ENCODE measurements at regions not wholly inside any gene's neighbourhood (a gene's known extent, or its start where the extent isn't known, plus 50 kb on each side); places are given as distances from the start of the nearest gene placed in this dataset.

- Histone ChIP-seq H3K36me3 (ENCODE audit: insufficient read depth, low read length) (no peaks in the 10 kb centered on the region), H3K4me2 (ENCODE audit: low read length) (no peak overlapping the region), H3K4me1 (ENCODE audit: control insufficient read depth, insufficient read depth, low read length) (peaks cover 13% of the 10 kb centered on the region), H3K27me3 (ENCODE audit: control insufficient read depth, insufficient read depth, low read length) (no peaks in the 10 kb centered on the region), H3K9ac (ENCODE audit: low read depth, low read length) (no peak overlapping the region), H3K9me3 (replicated peaks; ENCODE audit: low read length) (no peaks in the 10 kb centered on the region), H3K4me3 (ENCODE audit: low read length) (no peak overlapping the region)
Measured at GRCh38 chr2:185990861-185991525, 252.4 kb downstream of the FSIP2 start.

DNA sequence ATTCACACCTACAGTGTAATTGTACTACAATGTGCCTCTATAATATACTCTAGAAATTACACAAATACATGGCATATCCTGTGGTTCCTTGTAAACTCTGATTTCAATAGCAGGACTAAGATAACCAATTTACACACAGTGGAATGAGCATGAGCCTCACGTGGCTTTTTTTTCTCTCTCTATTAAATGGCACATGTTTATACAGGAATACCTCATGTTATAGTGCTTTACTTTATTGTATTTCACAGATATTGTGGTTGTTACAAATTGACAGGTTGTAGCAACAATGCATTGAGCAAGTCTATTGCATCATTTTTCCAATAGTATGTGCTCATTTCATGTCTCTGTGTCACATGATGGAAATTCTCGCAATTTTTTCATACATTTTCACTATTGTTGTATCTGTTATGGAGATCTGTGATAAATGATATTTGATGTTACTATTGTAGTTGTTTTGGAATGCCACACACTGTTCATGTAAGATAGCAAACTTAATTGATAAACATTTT lies 260.0 kb downstream of the FSIP2 start:
- Histone ChIP-seq H3K4me2 (ENCODE audit: low read length) (no peak overlapping the region), H3K4me3 (ENCODE audit: low read length) (no peak overlapping the region), H3K36me3 (ENCODE audit: insufficient read depth, low read length) (no peaks in the 10 kb centered on the region), H3K9me3 (replicated peaks; ENCODE audit: low read length) (no peaks in the 10 kb centered on the region), H3K9ac (ENCODE audit: low read depth, low read length) (no peak overlapping the region), H3K27me3 (ENCODE audit: control insufficient read depth, insufficient read depth, low read length) (no peaks in the 10 kb centered on the region), H3K4me1 (ENCODE audit: control insufficient read depth, insufficient read depth, low read length) (no peaks in the 10 kb centered on the region)

GRCh38 chr2:186009341-186009740 lies 270.7 kb downstream of the FSIP2 start:
- Histone ChIP-seq H3K36me3 (ENCODE audit: insufficient read depth, low read length) (no peaks in the 10 kb centered on the region), H3K27me3 (ENCODE audit: control insufficient read depth, insufficient read depth, low read length) (no peaks in the 10 kb centered on the region), H3K4me1 (ENCODE audit: control insufficient read depth, insufficient read depth, low read length) (no peaks in the 10 kb centered on the region), H3K9me3 (replicated peaks; ENCODE audit: low read length) (no peaks in the 10 kb centered on the region), H3K4me2 (ENCODE audit: low read length) (no peak overlapping the region), H3K9ac (ENCODE audit: low read depth, low read length) (no peak overlapping the region), H3K4me3 (ENCODE audit: low read length) (no peak overlapping the region)

GRCh38 chr2:186017278-186017677 lies 278.7 kb downstream of the FSIP2 start:
- Histone ChIP-seq H3K27me3 (ENCODE audit: control insufficient read depth, insufficient read depth, low read length) (no peaks in the 10 kb centered on the region), H3K9ac (ENCODE audit: low read depth, low read length) (no peak overlapping the region), H3K4me3 (ENCODE audit: low read length) (no peak overlapping the region), H3K4me2 (ENCODE audit: low read length) (no peak overlapping the region), H3K36me3 (ENCODE audit: insufficient read depth, low read length) (no peaks in the 10 kb centered on the region), H3K4me1 (ENCODE audit: control insufficient read depth, insufficient read depth, low read length) (no peaks in the 10 kb centered on the region), H3K9me3 (replicated peaks; ENCODE audit: low read length) (no peaks in the 10 kb centered on the region)

DNA sequence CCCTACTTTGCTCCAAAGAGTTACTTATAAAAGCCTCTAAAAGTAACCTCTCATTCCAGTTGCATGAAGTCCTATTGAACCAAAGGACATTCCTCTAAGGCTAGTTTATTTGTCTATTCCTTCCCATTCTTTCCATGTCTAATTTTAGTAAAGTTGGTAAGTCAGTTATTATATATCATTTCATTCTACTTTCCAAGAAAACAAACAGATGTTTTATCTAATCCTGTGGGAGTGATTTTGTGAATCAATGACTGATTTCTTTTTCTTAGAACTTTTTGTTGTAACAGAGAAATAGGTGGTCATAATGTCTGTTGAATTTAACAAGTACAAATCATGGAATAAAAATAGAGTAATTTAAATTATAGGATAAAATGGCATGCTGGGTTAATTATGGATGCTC lies 286.3 kb downstream of the FSIP2 start:
- Histone ChIP-seq H3K27me3 (ENCODE audit: control insufficient read depth, insufficient read depth, low read length) (no peaks in the 10 kb centered on the region), H3K9ac (ENCODE audit: low read depth, low read length) (no peak overlapping the region), H3K4me1 (ENCODE audit: control insufficient read depth, insufficient read depth, low read length) (no peaks in the 10 kb centered on the region), H3K4me2 (ENCODE audit: low read length) (no peak overlapping the region), H3K4me3 (ENCODE audit: low read length) (no peak overlapping the region), H3K36me3 (ENCODE audit: insufficient read depth, low read length) (no peaks in the 10 kb centered on the region), H3K9me3 (replicated peaks; ENCODE audit: low read length) (no peaks in the 10 kb centered on the region)

DNA sequence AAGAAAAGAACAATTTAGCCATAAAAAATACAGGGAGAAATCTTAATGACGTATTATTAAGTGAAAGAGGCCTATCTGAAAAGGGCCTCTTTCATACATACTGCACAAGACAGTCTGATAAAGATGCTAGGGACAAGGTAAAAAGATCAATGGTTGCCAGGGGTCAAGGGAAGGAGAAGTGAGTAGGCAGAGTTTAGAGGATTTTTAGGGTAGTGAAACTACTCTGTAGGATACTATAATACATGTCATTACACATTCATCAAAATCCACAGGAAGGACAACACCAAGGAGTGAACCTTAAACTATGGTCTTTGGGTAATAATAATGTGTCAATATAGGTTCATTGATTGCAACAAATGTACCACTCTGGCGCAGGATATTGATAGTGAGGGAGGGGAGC lies 289.3 kb downstream of the FSIP2 start:
- Histone ChIP-seq H3K4me1 (ENCODE audit: control insufficient read depth, insufficient read depth, low read length) (no peaks in the 10 kb centered on the region), H3K9ac (ENCODE audit: low read depth, low read length) (no peak overlapping the region), H3K4me2 (ENCODE audit: low read length) (no peak overlapping the region), H3K36me3 (ENCODE audit: insufficient read depth, low read length) (no peaks in the 10 kb centered on the region), H3K4me3 (ENCODE audit: low read length) (no peak overlapping the region), H3K9me3 (replicated peaks; ENCODE audit: low read length) (no peaks in the 10 kb centered on the region), H3K27me3 (ENCODE audit: control insufficient read depth, insufficient read depth, low read length) (no peaks in the 10 kb centered on the region)

GRCh38 chr2:186031229-186031628 lies 292.6 kb downstream of the FSIP2 start:
- Histone ChIP-seq H3K4me1 (ENCODE audit: control insufficient read depth, insufficient read depth, low read length) (no peaks in the 10 kb centered on the region), H3K4me2 (ENCODE audit: low read length) (no peak overlapping the region), H3K9ac (ENCODE audit: low read depth, low read length) (no peak overlapping the region), H3K4me3 (ENCODE audit: low read length) (no peak overlapping the region), H3K27me3 (ENCODE audit: control insufficient read depth, insufficient read depth, low read length) (no peaks in the 10 kb centered on the region), H3K9me3 (replicated peaks; ENCODE audit: low read length) (no peaks in the 10 kb centered on the region), H3K36me3 (ENCODE audit: insufficient read depth, low read length) (no peaks in the 10 kb centered on the region)

DNA sequence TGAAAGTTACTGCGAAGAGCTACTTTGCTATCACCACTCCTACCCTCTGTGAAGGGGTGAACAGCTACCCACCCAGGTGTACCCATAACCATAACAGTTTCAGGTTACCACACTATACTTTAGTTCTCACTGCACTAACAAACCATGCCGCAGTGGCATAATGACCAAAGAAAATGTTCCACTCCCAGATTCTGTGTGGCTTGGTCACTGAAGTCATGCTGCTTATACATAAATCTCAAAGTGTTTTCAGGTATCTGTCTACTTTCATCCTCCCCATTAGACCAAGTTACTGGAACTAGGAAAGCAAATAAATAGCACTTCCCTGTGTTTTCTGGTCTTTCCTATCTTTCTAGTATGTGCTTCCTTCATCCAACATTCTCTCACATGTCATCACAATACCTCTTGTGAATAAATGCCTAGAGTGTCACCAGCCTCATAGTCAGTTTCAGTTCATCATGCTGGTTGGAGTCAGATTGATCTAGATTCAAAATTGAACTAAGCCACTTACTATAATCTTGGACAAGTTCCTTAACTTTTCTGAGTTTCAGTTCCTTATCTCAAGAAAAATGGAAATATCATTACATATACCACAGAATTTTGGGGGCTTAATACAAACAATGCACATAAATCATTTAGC lies 293.6 kb downstream of the FSIP2 start:
- Histone ChIP-seq H3K4me2 (ENCODE audit: low read length) (no peak overlapping the region), H3K27me3 (ENCODE audit: control insufficient read depth, insufficient read depth, low read length) (no peaks in the 10 kb centered on the region), H3K9me3 (replicated peaks; ENCODE audit: low read length) (no peaks in the 10 kb centered on the region), H3K9ac (ENCODE audit: low read depth, low read length) (no peak overlapping the region), H3K36me3 (ENCODE audit: insufficient read depth, low read length) (no peaks in the 10 kb centered on the region), H3K4me3 (ENCODE audit: low read length) (no peak overlapping the region), H3K4me1 (ENCODE audit: control insufficient read depth, insufficient read depth, low read length) (no peaks in the 10 kb centered on the region)

DNA sequence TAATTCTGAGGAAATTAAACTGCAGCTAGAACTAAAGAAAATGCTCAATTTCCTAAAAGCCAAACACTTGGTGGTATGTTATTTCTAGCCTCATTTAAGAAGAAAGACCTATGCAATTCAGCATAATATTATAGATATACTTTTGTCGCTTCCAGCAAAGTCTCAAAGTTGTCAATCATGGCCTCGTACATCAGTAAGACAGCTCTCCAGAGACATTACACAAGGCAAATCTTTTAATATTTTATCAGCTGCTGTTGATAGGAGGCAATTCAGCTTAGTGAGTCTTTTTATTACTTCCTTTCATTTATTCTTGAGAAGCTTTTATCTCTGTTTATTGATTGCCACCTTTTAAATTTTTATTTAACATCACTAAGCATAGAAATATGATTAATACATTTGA lies 294.3 kb downstream of the FSIP2 start:
- Histone ChIP-seq H3K4me1 (ENCODE audit: control insufficient read depth, insufficient read depth, low read length) (no peaks in the 10 kb centered on the region), H3K9me3 (replicated peaks; ENCODE audit: low read length) (no peaks in the 10 kb centered on the region), H3K4me3 (ENCODE audit: low read length) (no peak overlapping the region), H3K4me2 (ENCODE audit: low read length) (no peak overlapping the region), H3K27me3 (ENCODE audit: control insufficient read depth, insufficient read depth, low read length) (no peaks in the 10 kb centered on the region), H3K9ac (ENCODE audit: low read depth, low read length) (no peak overlapping the region), H3K36me3 (ENCODE audit: insufficient read depth, low read length) (no peaks in the 10 kb centered on the region)

DNA sequence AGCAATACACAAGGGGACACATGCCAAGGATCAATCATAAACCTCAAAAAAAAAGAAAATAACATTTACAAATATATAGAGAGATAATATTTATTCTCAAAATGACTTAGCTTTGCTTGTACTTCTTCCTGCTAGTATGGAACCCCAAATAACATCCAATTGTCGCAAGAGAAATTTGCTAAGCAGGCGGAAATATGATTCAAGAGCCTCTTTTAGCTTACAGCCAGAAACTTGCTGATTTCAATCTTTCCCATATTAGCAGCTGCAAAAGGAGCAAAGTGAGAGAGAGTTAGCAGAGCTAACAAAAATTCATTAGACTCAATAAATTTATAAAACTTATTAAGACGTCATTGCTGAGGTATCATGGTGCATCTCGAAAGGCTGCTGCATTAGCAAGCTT lies 294.9 kb downstream of the FSIP2 start:
- Histone ChIP-seq H3K9me3 (replicated peaks; ENCODE audit: low read length) (no peaks in the 10 kb centered on the region), H3K27me3 (ENCODE audit: control insufficient read depth, insufficient read depth, low read length) (no peaks in the 10 kb centered on the region), H3K4me2 (ENCODE audit: low read length) (no peak overlapping the region), H3K9ac (ENCODE audit: low read depth, low read length) (no peak overlapping the region), H3K4me3 (ENCODE audit: low read length) (no peak overlapping the region), H3K4me1 (ENCODE audit: control insufficient read depth, insufficient read depth, low read length) (no peaks in the 10 kb centered on the region), H3K36me3 (ENCODE audit: insufficient read depth, low read length) (no peaks in the 10 kb centered on the region)

DNA sequence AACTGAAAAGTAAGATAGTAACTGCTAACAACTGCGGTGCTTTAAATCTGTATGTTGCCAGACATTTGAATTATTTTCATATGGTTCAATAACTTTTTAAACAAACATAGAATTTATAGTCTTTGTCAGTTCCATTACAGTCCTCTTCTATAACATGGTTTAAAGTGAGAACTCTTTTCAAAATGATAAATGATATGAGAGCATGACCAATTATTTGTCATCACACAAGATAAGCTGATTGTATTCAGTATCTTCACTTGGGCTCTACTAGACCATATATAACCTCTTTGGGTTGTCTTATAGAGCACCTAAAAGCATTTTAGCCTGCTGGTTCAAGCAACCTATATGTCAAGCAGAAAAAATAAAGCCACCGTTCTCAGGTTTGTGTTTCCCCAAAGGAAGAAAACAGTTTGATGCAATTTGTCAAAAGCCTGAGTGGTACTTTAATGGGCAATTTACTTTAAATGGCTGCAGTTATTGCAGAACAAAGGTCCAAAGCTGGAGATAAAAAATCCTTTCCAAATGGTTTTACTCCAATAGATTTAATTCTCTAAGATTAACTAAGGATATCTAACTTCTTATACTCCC lies 298.4 kb downstream of the FSIP2 start:
- no peak overlapping the region for H3K9ac ChIP-seq (ENCODE audit: low read depth, low read length)
- H3K36me3 ChIP-seq (ENCODE audit: insufficient read depth, low read length), result no peaks in the 10 kb centered on the region
- no peak overlapping the region for H3K4me2 ChIP-seq (ENCODE audit: low read length)
- H3K4me3 ChIP-seq (ENCODE audit: low read length), result no peak overlapping the region
- H3K9me3 ChIP-seq (replicated peaks; ENCODE audit: low read length), result no peaks in the 10 kb centered on the region
- no peaks in the 10 kb centered on the region for H3K4me1 ChIP-seq (ENCODE audit: control insufficient read depth, insufficient read depth, low read length)
- no peaks in the 10 kb centered on the region for H3K27me3 ChIP-seq (ENCODE audit: control insufficient read depth, insufficient read depth, low read length)

Data from skeletal muscle satellite cell (primary cell).